T-helper 2 cell treated with Interferon-gamma antibody and Interleukin-4, amounts not matched to agents 5 μg/mL and 100 μg/mL, for 36 hours (primary cell): ENCODE measurements at regions not wholly inside any gene's neighbourhood (a gene's known extent, or its start where the extent isn't known, plus 50 kb on each side); places are given as distances from the start of the nearest gene placed in this dataset.
"Not testable (repeated sequence)": the region's sequence is repeated elsewhere in the genome, so short reads cannot be mapped to it uniquely, and the experiment has no call there.

Experiments
- DNase-seq: peaks from one replicate; pipeline ENCODE4 v3.0.0; 2021; ENCODE audit warnings: low spot score
- H3K27ac Mint-ChIP-seq: one replicate; pipeline ENCODE4 v1.8.0; 2021; ENCODE audit warnings: mild to moderate bottlenecking, mixed read lengths
- H3K27me3 Mint-ChIP-seq: one replicate; pipeline ENCODE4 v1.8.0; 2021; ENCODE audit warnings: low read depth, mixed read lengths
- H3K36me3 Mint-ChIP-seq: one replicate; pipeline ENCODE4 v1.8.0; 2021; ENCODE audit warnings: low read depth, mixed read lengths
- H3K4me1 Mint-ChIP-seq: one replicate; pipeline ENCODE4 v1.8.0; 2021; ENCODE audit warnings: low read depth, mixed read lengths
- H3K4me3 Mint-ChIP-seq: one replicate; pipeline ENCODE4 v1.8.0; 2022; ENCODE audit warnings: mild to moderate bottlenecking, moderate library complexity, mixed read lengths
- H3K9me3 Mint-ChIP-seq: one replicate; pipeline ENCODE4 v1.8.0; 2021; ENCODE audit warnings: mixed read lengths

DNA sequence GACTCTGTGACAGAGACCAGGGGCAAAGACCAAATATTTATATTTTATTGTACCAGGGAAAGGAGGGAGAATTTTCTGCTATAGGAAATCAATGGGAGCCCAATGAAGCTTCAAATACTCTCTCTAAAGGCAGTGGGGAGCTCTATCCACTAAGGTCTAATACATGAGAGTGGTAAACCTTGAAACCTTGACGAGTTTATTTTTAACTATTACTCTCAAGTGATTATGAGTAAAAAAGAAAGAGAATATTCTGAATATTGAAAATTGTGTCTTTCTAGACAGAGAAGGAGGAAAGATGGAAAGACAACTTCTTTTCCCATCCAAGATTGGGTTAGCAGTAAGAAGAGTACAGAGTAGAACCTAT lies 1722.1 kb upstream of the SEL1L start:
- Mint-ChIP-seq H3K27ac (no peak overlapping the region), H3K4me3 (no peak overlapping the region), H3K27me3 (no peaks in the 10 kb centered on the region), H3K4me1 (no peaks in the 10 kb centered on the region), H3K9me3 (peaks cover 30% of the 10 kb centered on the region), H3K36me3 (no peaks in the 10 kb centered on the region)
- no peak for DNase-seq

DNA sequence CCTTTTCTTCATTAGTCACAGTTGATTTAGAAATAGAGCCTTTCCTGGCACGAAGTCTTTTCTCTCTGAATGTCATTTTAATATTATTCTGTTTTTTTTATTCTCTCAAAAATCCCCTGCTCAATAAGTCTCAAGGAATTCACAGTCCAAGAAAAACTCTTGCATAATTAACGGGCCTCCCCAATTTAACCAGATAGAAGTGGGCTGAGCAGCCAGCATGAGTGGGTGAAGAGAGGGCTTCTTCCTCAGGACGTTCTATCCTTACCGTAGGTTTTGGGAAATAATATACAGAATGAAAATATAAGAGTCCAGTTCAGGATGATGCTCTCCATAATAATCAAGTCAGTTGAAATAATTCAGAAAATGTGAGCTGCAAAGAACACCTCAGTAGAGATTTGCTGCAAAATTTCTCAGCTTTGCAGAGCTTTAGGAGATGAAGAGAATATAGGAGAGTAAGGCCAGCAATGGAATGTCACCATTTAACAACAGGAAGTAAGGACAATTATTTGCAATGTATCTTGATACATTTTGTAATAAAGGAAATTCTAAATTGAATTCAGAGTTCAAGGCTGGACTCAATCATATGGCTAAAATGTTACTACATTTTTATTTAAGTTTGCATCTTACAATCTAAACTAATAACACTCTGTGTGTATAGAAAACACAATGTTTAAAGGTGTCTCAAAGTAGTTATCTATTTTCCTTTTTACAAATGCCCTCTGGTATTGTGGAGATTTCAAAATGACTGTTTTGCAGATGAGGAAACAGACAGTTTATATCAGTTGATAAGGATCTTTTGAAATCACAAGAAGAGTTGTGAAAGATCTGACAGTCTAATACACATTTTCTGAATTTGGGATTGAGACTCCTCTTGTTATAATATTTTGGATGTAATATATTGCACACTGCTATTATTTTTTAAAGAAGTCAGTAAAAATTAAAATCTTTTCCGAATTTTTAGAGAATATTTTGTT lies 1724.1 kb upstream of the SEL1L start:
- H3K9me3 Mint-ChIP-seq, result peaks cover 43% of the 10 kb centered on the region
- H3K27ac Mint-ChIP-seq, result no peak overlapping the region
- H3K36me3 Mint-ChIP-seq, result no peaks in the 10 kb centered on the region
- no peak for DNase-seq
- H3K4me3 Mint-ChIP-seq, result no peak overlapping the region
- H3K27me3 Mint-ChIP-seq, result no peaks in the 10 kb centered on the region
- H3K4me1 Mint-ChIP-seq, result no peaks in the 10 kb centered on the region

DNA sequence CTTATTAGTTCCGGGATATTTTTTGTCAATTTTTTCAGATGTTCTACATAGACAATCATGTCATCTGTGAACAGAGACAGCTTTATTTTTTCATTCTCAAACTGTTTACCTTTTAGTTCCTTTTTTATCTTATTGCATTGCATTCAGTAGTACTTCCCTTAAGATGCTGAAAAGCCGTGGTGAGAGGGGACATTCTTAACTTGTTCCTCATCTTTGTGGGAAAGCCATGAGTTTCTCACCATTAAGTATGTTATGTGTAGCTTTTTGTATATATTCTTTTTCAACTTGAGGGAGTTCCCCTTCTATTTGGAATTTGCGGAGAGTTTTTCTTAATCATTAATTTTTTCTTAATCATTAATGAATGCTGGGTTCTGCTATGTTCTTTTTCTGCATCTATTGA lies 1727.1 kb upstream of the SEL1L start:
- DNase-seq, result no peak
- Mint-ChIP-seq H3K36me3 (no peaks in the 10 kb centered on the region), H3K27ac (no peak overlapping the region), H3K27me3 (no peaks in the 10 kb centered on the region), H3K4me3 (no peak overlapping the region), H3K4me1 (no peaks in the 10 kb centered on the region), H3K9me3 (peaks cover 44% of the 10 kb centered on the region)

DNA sequence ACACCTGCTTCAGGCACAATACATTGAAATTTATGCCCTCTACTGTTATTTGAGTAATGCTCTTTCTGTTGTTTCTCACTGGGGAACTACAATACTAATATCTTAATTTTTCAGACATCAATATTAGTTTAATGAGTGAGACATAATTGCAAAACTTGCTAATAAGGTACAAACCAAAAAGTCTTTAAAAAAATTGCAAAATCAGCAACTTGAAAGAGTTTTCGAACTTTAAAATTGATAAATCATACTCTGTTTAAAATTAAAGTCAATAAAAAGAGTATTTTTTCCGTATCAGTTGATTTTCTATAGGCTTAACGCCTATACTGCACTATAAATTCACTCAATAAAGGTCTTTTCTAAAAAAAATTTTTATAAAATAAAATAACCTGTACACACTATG lies 1735.9 kb upstream of the SEL1L start:
- H3K4me1 Mint-ChIP-seq, result no peaks in the 10 kb centered on the region
- no peaks in the 10 kb centered on the region for H3K36me3 Mint-ChIP-seq
- H3K9me3 Mint-ChIP-seq, result peaks cover 23% of the 10 kb centered on the region
- no peak for DNase-seq
- no peaks in the 10 kb centered on the region for H3K27me3 Mint-ChIP-seq
- no peak overlapping the region for H3K4me3 Mint-ChIP-seq
- no peak overlapping the region for H3K27ac Mint-ChIP-seq

DNA sequence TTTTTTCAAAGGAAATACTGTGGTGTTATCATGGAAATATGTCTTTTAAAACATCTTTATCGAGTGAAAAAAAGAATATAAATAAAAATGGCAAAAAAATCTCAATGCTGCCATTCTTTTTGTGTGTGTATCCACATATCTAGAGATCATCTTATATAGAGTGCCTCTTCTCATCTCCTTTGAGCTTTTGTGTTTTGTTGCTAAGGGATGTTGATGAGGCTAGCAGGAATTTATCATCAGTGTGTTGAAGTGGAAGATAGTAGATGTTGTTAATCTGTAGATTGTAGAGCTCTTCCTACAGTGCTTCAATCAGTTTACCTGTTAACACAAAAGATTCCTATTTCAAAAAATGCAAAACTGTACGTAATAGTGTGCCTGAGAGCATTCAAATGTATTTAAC lies 1738.0 kb upstream of the SEL1L start:
- no peak overlapping the region for H3K27ac Mint-ChIP-seq
- H3K36me3 Mint-ChIP-seq, result no peaks in the 10 kb centered on the region
- H3K4me1 Mint-ChIP-seq, result no peaks in the 10 kb centered on the region
- no peaks in the 10 kb centered on the region for H3K27me3 Mint-ChIP-seq
- no peak for DNase-seq
- H3K4me3 Mint-ChIP-seq, result no peak overlapping the region
- H3K9me3 Mint-ChIP-seq, result peaks cover 33% of the 10 kb centered on the region

DNA sequence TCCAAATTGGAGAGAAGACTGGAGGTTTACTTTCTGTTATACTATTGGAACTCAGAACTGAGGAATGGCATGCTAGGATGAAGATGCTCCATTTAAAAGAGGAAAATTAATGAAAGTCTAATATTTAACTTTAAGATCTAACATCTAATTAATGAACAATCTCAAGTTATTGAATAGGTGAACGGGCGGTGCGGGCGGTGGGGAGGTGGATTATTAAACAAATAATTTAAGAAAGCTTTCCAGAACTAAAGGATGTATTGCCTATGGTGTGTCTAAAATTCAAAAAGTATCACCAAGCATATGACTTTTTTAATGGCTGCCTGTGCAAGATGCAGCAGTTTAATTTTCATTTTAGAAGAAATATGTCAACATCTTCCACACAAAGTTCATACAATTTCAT lies 1747.1 kb upstream of the SEL1L start:
- no peaks in the 10 kb centered on the region for H3K36me3 Mint-ChIP-seq
- no peaks in the 10 kb centered on the region for H3K27me3 Mint-ChIP-seq
- no peak overlapping the region for H3K4me3 Mint-ChIP-seq
- peaks cover 36% of the 10 kb centered on the region for H3K9me3 Mint-ChIP-seq
- H3K27ac Mint-ChIP-seq, result no peak overlapping the region
- H3K4me1 Mint-ChIP-seq, result no peaks in the 10 kb centered on the region
- no peak for DNase-seq

DNA sequence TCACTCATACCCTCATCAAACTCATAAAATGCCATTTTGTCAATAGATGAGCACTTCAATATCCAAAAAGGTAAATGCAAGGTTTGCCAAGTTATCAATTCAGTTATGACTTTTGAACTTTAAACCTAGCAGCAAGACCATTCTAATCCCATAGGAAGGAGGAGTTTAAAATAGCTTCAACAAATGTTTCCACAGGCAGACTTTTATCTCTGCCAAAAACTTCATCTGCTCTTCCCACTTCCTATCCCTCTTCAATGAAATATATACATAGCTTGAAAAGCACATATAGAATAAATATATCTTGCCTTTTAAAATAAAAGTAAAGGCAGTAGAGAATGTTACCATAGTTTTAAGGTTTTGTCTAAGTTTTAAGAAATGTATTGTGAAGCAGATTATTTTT lies 1749.1 kb upstream of the SEL1L start:
- H3K27me3 Mint-ChIP-seq, result no peaks in the 10 kb centered on the region
- H3K4me1 Mint-ChIP-seq, result no peaks in the 10 kb centered on the region
- no peak overlapping the region for H3K4me3 Mint-ChIP-seq
- no peak for DNase-seq
- H3K9me3 Mint-ChIP-seq, result peaks cover 34% of the 10 kb centered on the region
- H3K27ac Mint-ChIP-seq, result no peak overlapping the region
- no peaks in the 10 kb centered on the region for H3K36me3 Mint-ChIP-seq

DNA sequence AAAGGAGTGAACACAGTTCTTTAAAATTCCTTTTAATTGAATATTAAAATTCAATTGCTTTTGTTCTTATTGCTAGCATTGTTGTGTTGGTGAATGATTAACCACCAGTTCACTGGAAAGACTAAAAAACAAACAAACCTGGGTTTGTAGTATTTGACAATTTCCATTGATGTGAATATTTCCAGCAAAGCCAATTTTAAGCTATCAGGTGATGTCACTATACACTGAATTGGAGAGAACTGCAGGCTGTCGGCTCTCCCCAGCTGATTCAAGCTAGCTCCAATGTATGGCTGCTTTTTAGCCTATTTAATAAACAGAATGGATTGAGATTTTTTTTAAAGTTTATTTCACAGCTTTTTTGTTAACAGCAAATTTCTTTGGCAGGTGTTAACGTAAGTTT lies 1753.6 kb upstream of the SEL1L start:
- Mint-ChIP-seq H3K9me3 (peaks cover 30% of the 10 kb centered on the region), H3K27ac (no peak overlapping the region), H3K4me3 (no peak overlapping the region), H3K4me1 (no peaks in the 10 kb centered on the region), H3K27me3 (no peaks in the 10 kb centered on the region), H3K36me3 (no peaks in the 10 kb centered on the region)
- DNase-seq, result no peak

DNA sequence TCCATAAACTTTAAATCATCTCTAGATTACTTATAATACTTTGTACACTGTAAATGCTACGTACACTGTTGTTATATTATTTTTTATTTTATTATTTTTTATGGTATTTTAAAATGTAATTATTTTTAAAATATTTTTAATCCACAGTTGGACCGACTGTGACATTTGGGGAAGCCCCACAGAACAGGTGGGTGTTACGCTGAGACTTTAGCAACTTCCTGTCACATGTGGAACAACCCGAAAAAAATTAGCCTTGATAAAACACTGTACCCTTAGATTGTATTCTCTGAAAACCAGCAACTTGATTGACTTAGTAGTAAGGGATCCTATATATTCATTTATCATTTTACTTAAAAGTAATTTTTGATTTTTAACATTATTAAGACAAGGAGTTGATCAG lies 1755.7 kb upstream of the SEL1L start:
- H3K4me1 Mint-ChIP-seq, result no peaks in the 10 kb centered on the region
- H3K27ac Mint-ChIP-seq, result no peak overlapping the region
- no peak overlapping the region for H3K4me3 Mint-ChIP-seq
- no peaks in the 10 kb centered on the region for H3K36me3 Mint-ChIP-seq
- DNase-seq, result no peak
- no peaks in the 10 kb centered on the region for H3K27me3 Mint-ChIP-seq
- H3K9me3 Mint-ChIP-seq, result peaks cover 32% of the 10 kb centered on the region

DNA sequence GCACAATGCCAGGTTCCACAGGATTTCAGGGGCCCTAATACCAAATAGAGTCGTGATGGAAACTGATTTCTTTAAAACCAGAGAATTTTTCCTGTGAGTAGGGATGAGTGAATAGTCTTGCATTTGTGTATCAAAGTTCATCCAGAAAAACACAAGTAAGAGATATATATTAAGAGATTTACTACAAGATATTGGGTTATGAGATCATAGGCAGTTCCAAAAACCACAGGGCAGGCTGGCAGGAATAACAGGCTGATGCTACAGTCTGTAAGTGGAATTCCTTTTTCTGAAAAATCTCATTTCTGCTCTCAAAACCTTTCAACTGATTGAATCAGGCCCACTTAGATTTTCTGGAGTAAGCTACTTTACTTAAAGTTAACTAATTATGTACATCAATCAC lies 1756.2 kb upstream of the SEL1L start:
- Mint-ChIP-seq H3K9me3 (peaks cover 32% of the 10 kb centered on the region), H3K4me3 (no peak overlapping the region), H3K27me3 (no peaks in the 10 kb centered on the region), H3K36me3 (no peaks in the 10 kb centered on the region), H3K27ac (no peak overlapping the region), H3K4me1 (no peaks in the 10 kb centered on the region)
- no peak for DNase-seq

DNA sequence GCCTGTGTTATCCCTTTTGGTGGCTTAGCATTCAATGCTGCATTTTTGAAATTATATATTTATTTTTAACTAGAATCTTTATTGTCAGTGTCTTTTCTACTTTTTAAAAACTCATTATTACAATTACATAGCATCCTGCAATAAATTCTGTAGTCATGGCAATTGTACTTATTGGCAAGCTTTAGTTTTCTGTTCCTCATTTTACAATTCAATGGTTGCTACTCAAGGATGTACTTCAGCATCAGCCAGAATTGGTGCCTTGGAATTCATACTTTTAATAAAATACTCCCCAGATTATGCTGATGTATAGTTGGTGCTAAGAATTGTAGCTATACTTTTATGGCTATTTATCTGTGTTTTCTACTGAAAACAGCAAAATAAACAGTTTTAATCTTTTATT lies 1756.8 kb upstream of the SEL1L start:
- no peak for DNase-seq
- H3K27ac Mint-ChIP-seq, result no peak overlapping the region
- H3K36me3 Mint-ChIP-seq, result no peaks in the 10 kb centered on the region
- H3K4me1 Mint-ChIP-seq, result no peaks in the 10 kb centered on the region
- H3K27me3 Mint-ChIP-seq, result no peaks in the 10 kb centered on the region
- H3K9me3 Mint-ChIP-seq, result peaks cover 32% of the 10 kb centered on the region
- H3K4me3 Mint-ChIP-seq, result no peak overlapping the region

DNA sequence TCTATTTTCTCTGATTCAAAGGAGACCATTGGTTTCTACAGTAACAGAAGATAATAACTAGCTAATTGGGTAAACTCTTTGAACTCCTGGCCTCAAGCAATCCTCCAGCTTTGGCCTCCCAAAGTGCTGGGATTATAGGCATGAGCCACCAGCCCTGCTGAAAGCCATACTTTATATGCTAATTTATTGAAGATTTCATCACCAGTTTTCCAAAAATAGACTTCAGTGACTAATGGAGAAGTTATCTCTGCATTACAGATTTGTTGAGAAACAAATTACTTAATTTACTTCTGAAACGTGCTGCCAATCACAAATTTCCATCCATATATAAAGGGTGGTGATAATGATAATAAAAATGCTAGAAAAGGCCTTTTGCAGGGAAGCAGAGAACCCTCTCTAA lies 1758.1 kb upstream of the SEL1L start:
- H3K27ac Mint-ChIP-seq, result no peak overlapping the region
- H3K4me1 Mint-ChIP-seq, result no peaks in the 10 kb centered on the region
- no peaks in the 10 kb centered on the region for H3K27me3 Mint-ChIP-seq
- H3K9me3 Mint-ChIP-seq, result peaks cover 29% of the 10 kb centered on the region
- H3K4me3 Mint-ChIP-seq, result no peak overlapping the region
- DNase-seq, result no peak
- H3K36me3 Mint-ChIP-seq, result no peaks in the 10 kb centered on the region

DNA sequence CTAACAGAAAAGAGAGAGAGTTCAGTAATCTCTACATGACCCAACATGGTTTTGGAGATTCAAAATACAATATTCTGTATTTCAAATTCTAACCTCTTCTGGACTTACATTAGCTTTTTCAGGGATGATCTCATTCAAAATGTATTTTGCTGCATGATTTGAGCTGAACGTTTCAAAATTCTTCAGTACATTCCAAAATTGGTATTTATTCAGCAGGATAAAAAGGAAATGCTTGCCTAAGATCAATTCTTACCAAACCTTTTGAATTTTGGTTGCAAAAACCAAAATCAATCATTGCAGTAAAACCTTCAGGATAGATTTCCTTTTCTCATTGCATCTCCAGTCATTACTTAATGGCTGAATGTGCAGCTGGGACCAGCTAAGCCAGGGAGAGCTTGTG lies 1761.3 kb upstream of the SEL1L start:
- Mint-ChIP-seq H3K36me3 (no peaks in the 10 kb centered on the region), H3K27ac (no peak overlapping the region), H3K9me3 (peaks cover 18% of the 10 kb centered on the region), H3K27me3 (no peaks in the 10 kb centered on the region), H3K4me3 (no peak overlapping the region), H3K4me1 (no peaks in the 10 kb centered on the region)
- no peak for DNase-seq

DNA sequence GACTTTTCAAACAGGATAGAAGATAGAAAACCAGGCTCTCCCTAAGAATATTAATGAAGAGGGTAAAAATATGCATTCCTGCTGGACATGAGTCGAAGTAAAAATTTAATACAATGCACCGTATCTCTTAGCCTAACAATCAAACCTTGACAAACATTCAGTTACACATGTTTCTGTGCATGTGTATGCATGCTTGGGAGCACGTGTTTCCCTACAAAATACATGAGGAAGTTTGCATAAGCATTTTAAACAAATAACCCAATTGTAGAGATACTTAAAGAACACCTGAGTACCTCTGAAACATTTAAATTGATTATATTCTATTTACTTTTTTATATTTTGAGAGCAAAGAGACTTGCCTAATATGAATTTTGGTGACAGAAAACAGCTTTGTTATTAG lies 1763.7 kb upstream of the SEL1L start:
- Mint-ChIP-seq H3K4me1 (no peaks in the 10 kb centered on the region), H3K4me3 (no peak overlapping the region), H3K9me3 (peaks cover 14% of the 10 kb centered on the region), H3K27me3 (no peaks in the 10 kb centered on the region), H3K36me3 (no peaks in the 10 kb centered on the region), H3K27ac (no peak overlapping the region)
- DNase-seq, result no peak

DNA sequence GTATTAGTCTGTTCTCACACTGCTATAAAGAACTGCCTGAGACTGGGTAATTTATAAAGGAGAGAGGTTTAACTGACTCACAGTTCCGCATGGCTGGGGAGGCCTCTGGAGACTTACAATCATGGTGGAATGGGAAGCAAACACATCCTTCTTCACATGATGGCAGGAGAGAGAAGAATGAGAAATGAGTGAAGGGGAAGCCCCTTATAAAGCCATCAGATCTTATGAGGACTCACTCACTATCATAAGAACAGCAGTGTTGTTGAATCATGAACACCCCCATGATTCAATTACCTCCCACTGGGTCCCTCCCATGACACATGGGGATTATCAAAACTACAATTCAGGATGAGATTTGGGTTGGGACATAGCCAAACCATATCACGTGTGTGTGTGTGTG lies 1764.4 kb upstream of the SEL1L start:
- H3K27me3 Mint-ChIP-seq, H3K36me3 Mint-ChIP-seq, H3K4me1 Mint-ChIP-seq, H3K9me3 Mint-ChIP-seq, H3K4me3 Mint-ChIP-seq, H3K27ac Mint-ChIP-seq, DNase-seq: not testable (repeated sequence)
